ENCODE measurements at regions not wholly inside any gene's neighbourhood (a gene's known extent, or its start where the extent isn't known, plus 50 kb on each side); places are given as distances from the start of the nearest gene placed in this dataset.

DNA sequence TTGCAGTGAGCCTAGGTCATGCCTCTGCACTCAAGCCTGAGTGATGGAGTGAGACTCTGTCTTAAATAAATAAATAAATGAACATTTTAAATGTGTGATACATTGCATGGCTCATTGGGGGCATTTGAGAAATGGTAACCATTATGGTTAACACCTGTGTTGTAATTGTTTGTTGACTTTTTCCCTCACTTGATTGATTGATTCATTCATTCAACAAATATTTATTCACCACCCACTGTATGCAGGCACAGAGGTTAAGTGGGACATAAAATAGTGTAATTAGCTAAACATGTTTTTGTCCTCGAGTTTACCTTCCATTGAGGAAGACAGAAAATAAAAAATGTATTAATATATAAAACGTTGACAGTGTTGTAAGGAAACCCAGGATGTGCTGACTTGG is 127.1 kb upstream of the ANKRD28 start:
- TF ChIP-seq RNF2 (IDR thresholded peaks at IDR 0.05; ENCODE audit: borderline replicate concordance, low read depth) (no peak), TFCP2L1 (CRISPR knock-in tag; IDR thresholded peaks at IDR 0.05) (no peak), KDM5A (IDR thresholded peaks at IDR 0.05) (no peak), ZFP36 (IDR thresholded peaks at IDR 0.05; ENCODE audit: borderline replicate concordance, partially characterized antibody) (no peak), MAFK (IDR thresholded peaks at IDR 0.05; ENCODE audit: partially characterized antibody) (no peak), RAD21 (conservative IDR thresholded peaks at IDR 0.05 in 1 of 2, IDR thresholded peaks at IDR 0.05 in 1 of 2) (no peak), FOSB (CRISPR knock-in tag; IDR thresholded peaks at IDR 0.05) (no peak)
- TF ChIP-seq, protein P1, sequence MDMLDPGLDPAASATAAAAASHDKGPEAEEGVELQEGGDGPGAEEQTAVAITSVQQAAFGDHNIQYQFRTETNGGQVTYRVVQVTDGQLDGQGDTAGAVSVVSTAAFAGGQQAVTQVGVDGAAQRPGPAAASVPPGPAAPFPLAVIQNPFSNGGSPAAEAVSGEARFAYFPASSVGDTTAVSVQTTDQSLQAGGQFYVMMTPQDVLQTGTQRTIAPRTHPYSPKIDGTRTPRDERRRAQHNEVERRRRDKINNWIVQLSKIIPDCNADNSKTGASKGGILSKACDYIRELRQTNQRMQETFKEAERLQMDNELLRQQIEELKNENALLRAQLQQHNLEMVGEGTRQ (IDR thresholded peaks at IDR 0.05): no peak
- TF ChIP-seq, protein P2, sequence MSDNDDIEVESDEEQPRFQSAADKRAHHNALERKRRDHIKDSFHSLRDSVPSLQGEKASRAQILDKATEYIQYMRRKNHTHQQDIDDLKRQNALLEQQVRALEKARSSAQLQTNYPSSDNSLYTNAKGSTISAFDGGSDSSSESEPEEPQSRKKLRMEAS (IDR thresholded peaks at IDR 0.05): no peak
- ChIA-PET CTCF (interaction anchor here (1.0 to 1.4 kb wide), 3 partner anchors 18 to 52 kb away, joined by 3 to 4 read pairs (median 3); no protein-coding TSS in a partner anchor), POLR2A (no interaction called here)
- FAIRE-seq (no peak), ATAC-seq (no peak), DNase-seq (ENCODE audit: low read depth in 1 of 2, low spot score in 1 of 2) (no peak)
- no peak overlapping the region for H3K4me3 ChIP-seq
- no peaks in the 10 kb centered on the region for H3K4me1 ChIP-seq
- WGBS (ENCODE audit: missing lambda C conversion rate): 5% methylated on average over 2 of the region's 2 CpGs
- no peaks in the 10 kb centered on the region for H3K9me3 ChIP-seq
- no peak overlapping the region for H3K27ac ChIP-seq
- H3K4me2 ChIP-seq: no peak overlapping the region

DNA sequence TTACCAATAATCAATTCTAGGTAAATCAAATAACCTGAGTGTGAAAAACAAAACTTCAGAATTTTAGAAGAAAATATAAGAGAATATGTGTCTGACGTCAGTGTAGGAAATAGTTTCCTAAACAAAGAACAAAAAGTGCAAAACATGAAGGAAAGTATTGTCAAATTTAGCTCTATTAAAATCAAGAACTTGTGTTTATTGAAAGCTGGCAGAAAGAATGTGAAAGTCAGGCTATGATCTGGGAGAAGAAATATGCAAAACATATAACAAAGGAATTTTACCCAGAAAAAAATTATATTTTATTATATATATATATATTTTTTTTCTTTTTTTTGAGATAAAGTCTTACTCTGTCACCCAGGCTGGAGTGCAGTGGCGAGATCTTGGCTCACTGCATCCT is 129.1 kb upstream of the ANKRD28 start:
- TF ChIP-seq, protein P2 (IDR thresholded peaks at IDR 0.05): no peak
- TF ChIP-seq, protein P3, sequence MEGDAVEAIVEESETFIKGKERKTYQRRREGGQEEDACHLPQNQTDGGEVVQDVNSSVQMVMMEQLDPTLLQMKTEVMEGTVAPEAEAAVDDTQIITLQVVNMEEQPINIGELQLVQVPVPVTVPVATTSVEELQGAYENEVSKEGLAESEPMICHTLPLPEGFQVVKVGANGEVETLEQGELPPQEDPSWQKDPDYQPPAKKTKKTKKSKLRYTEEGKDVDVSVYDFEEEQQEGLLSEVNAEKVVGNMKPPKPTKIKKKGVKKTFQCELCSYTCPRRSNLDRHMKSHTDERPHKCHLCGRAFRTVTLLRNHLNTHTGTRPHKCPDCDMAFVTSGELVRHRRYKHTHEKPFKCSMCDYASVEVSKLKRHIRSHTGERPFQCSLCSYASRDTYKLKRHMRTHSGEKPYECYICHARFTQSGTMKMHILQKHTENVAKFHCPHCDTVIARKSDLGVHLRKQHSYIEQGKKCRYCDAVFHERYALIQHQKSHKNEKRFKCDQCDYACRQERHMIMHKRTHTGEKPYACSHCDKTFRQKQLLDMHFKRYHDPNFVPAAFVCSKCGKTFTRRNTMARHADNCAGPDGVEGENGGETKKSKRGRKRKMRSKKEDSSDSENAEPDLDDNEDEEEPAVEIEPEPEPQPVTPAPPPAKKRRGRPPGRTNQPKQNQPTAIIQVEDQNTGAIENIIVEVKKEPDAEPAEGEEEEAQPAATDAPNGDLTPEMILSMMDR (IDR thresholded peaks at IDR 0.05): no peak
- TF ChIP-seq TFCP2L1 (CRISPR knock-in tag; IDR thresholded peaks at IDR 0.05) (no peak), RFX5 (IDR thresholded peaks at IDR 0.05) (no peak), RARB (CRISPR knock-in tag; IDR thresholded peaks at IDR 0.05) (no peak), NR3C1 (IDR thresholded peaks at IDR 0.05) (no peak), ZSCAN20 (CRISPR knock-in tag; IDR thresholded peaks at IDR 0.05) (no peak)
- TF ChIP-seq, protein P4, sequence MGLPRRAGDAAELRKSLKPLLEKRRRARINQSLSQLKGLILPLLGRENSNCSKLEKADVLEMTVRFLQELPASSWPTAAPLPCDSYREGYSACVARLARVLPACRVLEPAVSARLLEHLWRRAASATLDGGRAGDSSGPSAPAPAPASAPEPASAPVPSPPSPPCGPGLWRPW (IDR thresholded peaks at IDR 0.05): no peak
- TF ChIP-seq, protein P1 (IDR thresholded peaks at IDR 0.05): no peak
- DNase-seq (ENCODE audit: low read depth in 1 of 2, low spot score in 1 of 2) (no peak), FAIRE-seq (no peak), ATAC-seq (no peak)
- Histone ChIP-seq H3K4me1 (no peaks in the 10 kb centered on the region), H3K4me2 (no peak overlapping the region), H3K9me3 (no peaks in the 10 kb centered on the region), H3K4me3 (no peak overlapping the region), H3K27ac (no peak overlapping the region)
- ChIA-PET POLR2A (no interaction called here), CTCF (no interaction called here)
- WGBS (ENCODE audit: missing lambda C conversion rate): 37% methylated on average over 2 of the region's 2 CpGs

DNA sequence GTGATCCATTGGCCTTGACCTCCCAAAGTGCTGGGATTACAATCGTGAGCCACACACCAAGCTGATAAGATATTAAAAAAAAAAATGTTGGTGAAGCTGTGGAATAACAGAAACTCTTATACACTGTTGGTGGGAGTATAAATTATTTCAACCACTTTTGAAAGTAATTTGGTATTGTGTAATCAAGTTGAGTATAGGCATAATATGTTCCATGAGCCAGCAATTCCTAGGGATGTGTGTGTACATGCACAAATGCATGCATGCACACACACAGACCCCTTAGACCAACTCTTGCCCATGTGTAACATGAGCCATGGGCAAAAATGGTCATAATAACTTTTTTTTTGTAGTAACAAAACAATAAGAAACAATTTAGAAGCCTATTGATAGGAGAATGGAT is 130.2 kb upstream of the ANKRD28 start:
- Histone ChIP-seq H3K27ac (no peak overlapping the region), H3K4me2 (no peak overlapping the region), H3K4me3 (no peak overlapping the region), H3K9me3 (no peaks in the 10 kb centered on the region), H3K4me1 (no peaks in the 10 kb centered on the region)
- DNase-seq (ENCODE audit: low read depth in 1 of 2, low spot score in 1 of 2) (no peak), ATAC-seq (no peak), FAIRE-seq (no peak)
- ChIA-PET CTCF (no interaction called here), POLR2A (no interaction called here)
- TF ChIP-seq ZFP36 (IDR thresholded peaks at IDR 0.05; ENCODE audit: borderline replicate concordance, partially characterized antibody): no peak
- no peak for TF ChIP-seq EHMT2 (IDR thresholded peaks at IDR 0.05; ENCODE audit: low read depth)
- TF ChIP-seq CEBPB (IDR thresholded peaks at IDR 0.05): no peak
- TF ChIP-seq SMC3 (IDR thresholded peaks at IDR 0.05): no peak
- no peak for TF ChIP-seq FOSB (CRISPR knock-in tag; IDR thresholded peaks at IDR 0.05)
- TF ChIP-seq, protein P5, sequence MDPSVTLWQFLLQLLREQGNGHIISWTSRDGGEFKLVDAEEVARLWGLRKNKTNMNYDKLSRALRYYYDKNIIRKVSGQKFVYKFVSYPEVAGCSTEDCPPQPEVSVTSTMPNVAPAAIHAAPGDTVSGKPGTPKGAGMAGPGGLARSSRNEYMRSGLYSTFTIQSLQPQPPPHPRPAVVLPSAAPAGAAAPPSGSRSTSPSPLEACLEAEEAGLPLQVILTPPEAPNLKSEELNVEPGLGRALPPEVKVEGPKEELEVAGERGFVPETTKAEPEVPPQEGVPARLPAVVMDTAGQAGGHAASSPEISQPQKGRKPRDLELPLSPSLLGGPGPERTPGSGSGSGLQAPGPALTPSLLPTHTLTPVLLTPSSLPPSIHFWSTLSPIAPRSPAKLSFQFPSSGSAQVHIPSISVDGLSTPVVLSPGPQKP (IDR thresholded peaks at IDR 0.05; ENCODE audit: low read depth, low read length): no peak
- no peak for TF ChIP-seq ZC3H11A (IDR thresholded peaks at IDR 0.05)
- no peak for TF ChIP-seq POLR2A (IDR thresholded peaks at IDR 0.05; ENCODE audit: low read length)
- TF ChIP-seq, protein P1 (IDR thresholded peaks at IDR 0.05): no peak
- TF ChIP-seq, protein P6, sequence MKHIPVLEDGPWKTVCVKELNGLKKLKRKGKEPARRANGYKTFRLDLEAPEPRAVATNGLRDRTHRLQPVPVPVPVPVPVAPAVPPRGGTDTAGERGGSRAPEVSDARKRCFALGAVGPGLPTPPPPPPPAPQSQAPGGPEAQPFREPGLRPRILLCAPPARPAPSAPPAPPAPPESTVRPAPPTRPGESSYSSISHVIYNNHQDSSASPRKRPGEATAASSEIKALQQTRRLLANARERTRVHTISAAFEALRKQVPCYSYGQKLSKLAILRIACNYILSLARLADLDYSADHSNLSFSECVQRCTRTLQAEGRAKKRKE (CRISPR knock-in tag; IDR thresholded peaks at IDR 0.05; ENCODE audit: low read depth): no peak
- WGBS (ENCODE audit: missing lambda C conversion rate): 45% methylated on average over 1 of the region's 1 CpG
